ENCODE measurements at regions not wholly inside any gene's neighbourhood (a gene's known extent, or its start where the extent isn't known, plus 50 kb on each side); places are given as distances from the start of the nearest gene placed in this dataset.

DNA sequence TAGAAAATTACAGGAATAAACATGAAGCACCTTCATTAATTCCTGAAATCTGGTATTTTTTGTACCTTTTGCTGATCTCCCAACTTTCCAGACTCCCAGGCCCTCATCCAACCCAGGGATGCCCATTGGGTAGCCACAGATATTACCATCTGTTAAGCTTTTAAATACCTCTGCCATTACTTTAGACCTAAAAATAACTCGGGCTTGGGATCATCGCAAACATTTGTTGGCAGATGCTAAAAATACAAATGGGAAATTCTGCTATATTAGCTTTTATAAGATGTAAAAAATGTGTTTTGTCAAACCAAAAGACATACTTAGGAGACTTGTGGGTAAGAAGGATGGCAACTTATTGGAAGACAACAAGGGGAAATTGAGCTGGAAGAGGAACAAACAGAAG, 376.1 kb downstream of the CENPW start:
- H3K4me3 ChIP-seq (ENCODE audit: low read depth, low read length), result no peak overlapping the region
- no peak for TF ChIP-seq CTCF (IDR thresholded peaks at IDR 0.05; ENCODE audit: borderline replicate concordance, insufficient read depth, low read depth, low read length)

DNA sequence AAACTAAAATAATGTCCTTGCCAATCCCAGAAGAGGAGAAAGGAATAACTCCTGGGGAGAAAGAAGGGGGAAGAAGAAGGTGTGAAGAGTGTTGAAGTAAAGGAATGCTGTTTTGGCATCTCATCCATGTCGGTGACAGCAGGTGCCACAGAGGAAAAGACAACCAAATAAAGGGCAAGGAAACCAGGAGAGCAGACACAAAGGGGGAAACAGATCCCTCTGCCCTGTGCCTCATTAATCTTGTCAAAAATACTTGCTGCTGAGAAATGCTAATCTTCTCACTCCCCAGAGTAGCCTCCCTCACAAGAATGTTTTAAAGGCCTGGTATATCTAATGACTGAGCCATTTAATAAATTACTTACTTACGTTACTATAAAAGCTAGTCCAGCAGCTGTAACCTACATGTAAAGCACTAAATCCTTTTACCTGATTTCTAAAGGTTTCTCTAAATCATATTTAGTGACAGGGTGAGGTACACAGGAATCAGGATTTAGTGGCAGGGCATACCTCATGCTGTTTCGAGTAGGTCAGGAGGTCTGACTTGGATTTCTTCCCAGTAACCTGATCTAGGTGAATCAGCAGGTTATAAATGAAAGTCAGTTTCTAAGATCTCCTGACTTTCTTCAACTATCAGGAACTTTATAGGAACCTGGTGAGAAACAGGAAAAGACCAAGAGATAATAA, 377.1 kb downstream of the CENPW start:
- no peak for TF ChIP-seq CTCF (IDR thresholded peaks at IDR 0.05; ENCODE audit: borderline replicate concordance, insufficient read depth, low read depth, low read length)
- H3K4me3 ChIP-seq (ENCODE audit: low read depth, low read length), result no peak overlapping the region

- TF ChIP-seq CTCF (IDR thresholded peaks at IDR 0.05; ENCODE audit: borderline replicate concordance, insufficient read depth, low read depth, low read length), result no peak
- H3K4me3 ChIP-seq (ENCODE audit: low read depth, low read length), result no peak overlapping the region
Observed at GRCh38 chr6:126718600-126719327, 378.8 kb downstream of the CENPW start.

DNA sequence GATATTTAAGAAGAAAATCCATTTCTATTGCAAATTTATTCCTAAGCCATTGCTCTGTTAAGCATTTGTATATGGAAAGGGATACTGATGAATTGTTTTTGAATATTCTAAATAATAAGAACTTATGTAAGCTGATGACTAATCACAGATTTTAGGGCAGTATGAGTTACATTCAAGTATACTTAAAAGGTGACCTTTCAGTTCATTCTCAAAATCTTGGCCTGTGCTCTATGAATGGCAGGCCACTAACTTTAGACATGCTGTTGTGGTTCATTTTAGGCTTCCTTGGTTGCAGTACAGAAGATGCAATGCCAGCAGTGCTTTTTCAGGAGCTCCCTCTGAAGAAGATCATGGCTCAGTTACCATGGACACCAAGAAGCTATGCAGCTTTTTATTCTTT, 380.4 kb downstream of the CENPW start:
- no peak overlapping the region for H3K4me3 ChIP-seq (ENCODE audit: low read depth, low read length)
- TF ChIP-seq CTCF (IDR thresholded peaks at IDR 0.05; ENCODE audit: borderline replicate concordance, insufficient read depth, low read depth, low read length), result no peak

- no peak overlapping the region for H3K4me3 ChIP-seq (ENCODE audit: low read depth, low read length)
- TF ChIP-seq CTCF (IDR thresholded peaks at IDR 0.05; ENCODE audit: borderline replicate concordance, insufficient read depth, low read depth, low read length), result no peak
Observed at GRCh38 chr6:126721581-126722160, 381.8 kb downstream of the CENPW start.

- TF ChIP-seq CTCF (IDR thresholded peaks at IDR 0.05; ENCODE audit: borderline replicate concordance, insufficient read depth, low read depth, low read length), result no peak
- no peak overlapping the region for H3K4me3 ChIP-seq (ENCODE audit: low read depth, low read length)
Observed at GRCh38 chr6:126722411-126722810, 382.5 kb downstream of the CENPW start.
